Hepatocyte (in vitro differentiated cells): ENCODE measurements at regions not wholly inside any gene's neighbourhood (a gene's known extent, or its start where the extent isn't known, plus 50 kb on each side); places are given as distances from the start of the nearest gene placed in this dataset.

ENCODE experiments used
- CTCF ChIP-seq: fragments of 200-600 bp; sonication (generic); IDR thresholded peaks from 2 replicates; pipeline ENCODE4 v1.5.1; 2016; ENCODE audit warnings: antibody characterized with exemption, mild to moderate bottlenecking; ENCODE audit not compliant: poor library complexity
- EZH2 ChIP-seq: fragments of 200-600 bp; sonication (generic); IDR thresholded peaks from 2 replicates; pipeline ENCODE4 v1.6.1; 2016; ENCODE audit warnings: antibody characterized with exemption, mild to moderate bottlenecking, borderline replicate concordance

- peak; percentile 47 for TF ChIP-seq CTCF
- TF ChIP-seq EZH2 = no peak
These were observed 218.0 kb upstream of the GALNT2 start for GRCh38 chr1:229848752-229849677.
